LNCaP clone FGC (cell line): ENCODE measurements at regions not wholly inside any gene's neighbourhood (a gene's known extent, or its start where the extent isn't known, plus 50 kb on each side); places are given as distances from the start of the nearest gene placed in this dataset.

Source experiments
- DNase-seq: peaks from one replicate; pipeline ENCODE4 v3.0.0-alpha.2; 2011; ENCODE audit warnings: low read depth
- H3K4me3 ChIP-seq: 2 replicates; pipeline ENCODE4 v1.5.1; 2011; ENCODE audit warnings: mild to moderate bottlenecking, low read depth, low read length, control low read depth
- CTCF ChIP-seq: IDR thresholded peaks from 2 replicates; pipeline ENCODE4 v1.5.1; 2012; ENCODE audit warnings: mild to moderate bottlenecking; ENCODE audit not compliant: control insufficient read depth, insufficient read depth; ENCODE audit errors: extremely low read depth

GRCh38 chr7:132708470-132708869, 132.2 kb upstream of the PLXNA4 start:
- no peak for TF ChIP-seq CTCF
- H3K4me3 ChIP-seq = no peak overlapping the region
- DNase-seq = no peak

GRCh38 chr7:132705146-132705545, 128.9 kb upstream of the PLXNA4 start:
- no peak for TF ChIP-seq CTCF
- DNase-seq = no peak
- H3K4me3 ChIP-seq = no peak overlapping the region

GRCh38 chr7:132703742-132704141, 127.5 kb upstream of the PLXNA4 start:
- no peak for TF ChIP-seq CTCF
- DNase-seq = no peak
- no peak overlapping the region for H3K4me3 ChIP-seq

- no peak overlapping the region for H3K4me3 ChIP-seq
- no peak for TF ChIP-seq CTCF
- no peak for DNase-seq
Observed at GRCh38 chr7:132697003-132697402, 120.7 kb upstream of the PLXNA4 start.

- no peak overlapping the region for H3K4me3 ChIP-seq
- no peak for TF ChIP-seq CTCF
- no peak for DNase-seq
Observed at GRCh38 chr7:132696332-132696731, 120.1 kb upstream of the PLXNA4 start.

GRCh38 chr7:132691201-132691600, 114.9 kb upstream of the PLXNA4 start:
- no peak for DNase-seq
- H3K4me3 ChIP-seq = no peak overlapping the region
- TF ChIP-seq CTCF = no peak

- no peak for DNase-seq
- no peak overlapping the region for H3K4me3 ChIP-seq
- no peak for TF ChIP-seq CTCF
Observed at GRCh38 chr7:132690174-132690573, 113.9 kb upstream of the PLXNA4 start.
